ENCODE measurements at regions not wholly inside any gene's neighbourhood (a gene's known extent, or its start where the extent isn't known, plus 50 kb on each side); places are given as distances from the start of the nearest gene placed in this dataset.

- Histone ChIP-seq H3K9me3 (ENCODE audit: control insufficient read depth, insufficient read depth, low read length) (no peaks in the 10 kb centered on the region), H3K4me3 (ENCODE audit: low read length) (no peak overlapping the region), H3K4me1 (ENCODE audit: control insufficient read depth, insufficient read depth, low read length) (no peaks in the 10 kb centered on the region), H3K27me3 (ENCODE audit: control insufficient read depth, insufficient read depth, low read length) (no peaks in the 10 kb centered on the region), H3K36me3 (ENCODE audit: control insufficient read depth, insufficient read depth, low read length) (no peaks in the 10 kb centered on the region), H3K27ac (ENCODE audit: low read length) (no peak overlapping the region)
- 66% methylated on average over 2 of the region's 3 CpGs for WGBS (ENCODE audit: insufficient coverage)
- ATAC-seq, result no peak
- Mint-ChIP-seq H3K36me3 (no peaks in the 10 kb centered on the region), H3K27ac (no peak overlapping the region), H3K9me3 (peaks cover 7 to 8% of the 10 kb centered on the region in 2 donors), H3K27me3 (ENCODE audit: low read depth in 2 of 2) (no peaks in the 10 kb centered on the region), H3K4me1 (no peaks in the 10 kb centered on the region), H3K4me3 (no peak overlapping the region)
- intact Hi-C loops (cut with micrococcal nuclease), result no loop called here
- DNase-seq, result no peak
- no peak for TF ChIP-seq CTCF (IDR thresholded peaks at IDR 0.05)
Measured at GRCh38 chr5:92371171-92371888, 988.2 kb upstream of the ARRDC3 start.

- H3K4me3 ChIP-seq (ENCODE audit: low read length), result no peak overlapping the region
- no peak overlapping the region for H3K27ac Mint-ChIP-seq
- H3K9me3 Mint-ChIP-seq, result peaks cover 10 to 13% of the 10 kb centered on the region in 2 donors
- no peaks in the 10 kb centered on the region for H3K36me3 ChIP-seq (ENCODE audit: control insufficient read depth, insufficient read depth, low read length)
- TF ChIP-seq CTCF (IDR thresholded peaks at IDR 0.05), result no peak
- H3K9me3 ChIP-seq (ENCODE audit: control insufficient read depth, insufficient read depth, low read length), result peaks cover under 1% of the 10 kb centered on the region
- no peak for ATAC-seq
- no peaks in the 10 kb centered on the region for H3K36me3 Mint-ChIP-seq
- H3K4me3 Mint-ChIP-seq, result no peak overlapping the region
- DNase-seq, result no peak
- WGBS (ENCODE audit: insufficient coverage), result no CpG with 5 or more reads among the region's 3 CpGs
- H3K4me1 Mint-ChIP-seq, result no peaks in the 10 kb centered on the region
- intact Hi-C loops (cut with micrococcal nuclease), result no loop called here
- no peak overlapping the region for H3K27ac ChIP-seq (ENCODE audit: low read length)
- H3K27me3 Mint-ChIP-seq (ENCODE audit: low read depth in 2 of 2), result no peaks in the 10 kb centered on the region
- H3K27me3 ChIP-seq (ENCODE audit: control insufficient read depth, insufficient read depth, low read length), result no peaks in the 10 kb centered on the region
- H3K4me1 ChIP-seq (ENCODE audit: control insufficient read depth, insufficient read depth, low read length), result no peaks in the 10 kb centered on the region
Measured at GRCh38 chr5:92370032-92370431, 986.9 kb upstream of the ARRDC3 start.

GRCh38 chr5:92369587-92369986 lies 986.5 kb upstream of the ARRDC3 start:
- Mint-ChIP-seq H3K4me3 (no peak overlapping the region), H3K27me3 (ENCODE audit: low read depth in 2 of 2) (no peaks in the 10 kb centered on the region), H3K36me3 (no peaks in the 10 kb centered on the region), H3K27ac (no peak overlapping the region), H3K4me1 (no peaks in the 10 kb centered on the region), H3K9me3 (peaks cover 10 to 13% of the 10 kb centered on the region in 2 donors)
- intact Hi-C loops (cut with micrococcal nuclease), result no loop called here
- Histone ChIP-seq H3K27me3 (ENCODE audit: control insufficient read depth, insufficient read depth, low read length) (no peaks in the 10 kb centered on the region), H3K27ac (ENCODE audit: low read length) (no peak overlapping the region), H3K9me3 (ENCODE audit: control insufficient read depth, insufficient read depth, low read length) (peaks cover 3% of the 10 kb centered on the region), H3K4me1 (ENCODE audit: control insufficient read depth, insufficient read depth, low read length) (no peaks in the 10 kb centered on the region), H3K4me3 (ENCODE audit: low read length) (no peak overlapping the region), H3K36me3 (ENCODE audit: control insufficient read depth, insufficient read depth, low read length) (no peaks in the 10 kb centered on the region)
- DNase-seq, result no peak
- no peak for TF ChIP-seq CTCF (IDR thresholded peaks at IDR 0.05)
- ATAC-seq, result no peak
- 100% methylated on average over 1 of the region's 1 CpG for WGBS (ENCODE audit: insufficient coverage)

GRCh38 chr5:92364986-92365550 lies 982.0 kb upstream of the ARRDC3 start:
- no peak overlapping the region for H3K27ac Mint-ChIP-seq
- no peak for TF ChIP-seq CTCF (IDR thresholded peaks at IDR 0.05)
- H3K4me3 Mint-ChIP-seq, result no peak overlapping the region
- H3K36me3 Mint-ChIP-seq, result no peaks in the 10 kb centered on the region
- peaks cover 10 to 13% of the 10 kb centered on the region in 2 donors for H3K9me3 Mint-ChIP-seq
- Histone ChIP-seq H3K4me3 (ENCODE audit: low read length) (no peak overlapping the region), H3K27ac (ENCODE audit: low read length) (no peak overlapping the region), H3K36me3 (ENCODE audit: control insufficient read depth, insufficient read depth, low read length) (no peaks in the 10 kb centered on the region), H3K27me3 (ENCODE audit: control insufficient read depth, insufficient read depth, low read length) (no peaks in the 10 kb centered on the region), H3K4me1 (ENCODE audit: control insufficient read depth, insufficient read depth, low read length) (no peaks in the 10 kb centered on the region), H3K9me3 (ENCODE audit: control insufficient read depth, insufficient read depth, low read length) (peaks cover 3% of the 10 kb centered on the region)
- H3K4me1 Mint-ChIP-seq, result no peaks in the 10 kb centered on the region
- DNase-seq (no peak), ATAC-seq (no peak)
- no peaks in the 10 kb centered on the region for H3K27me3 Mint-ChIP-seq (ENCODE audit: low read depth in 2 of 2)
- intact Hi-C loops (cut with micrococcal nuclease), result no loop called here
- 59% methylated on average over 2 of the region's 3 CpGs for WGBS (ENCODE audit: insufficient coverage)
